B cell (primary cell): ENCODE measurements at regions not wholly inside any gene's neighbourhood (a gene's known extent, or its start where the extent isn't known, plus 50 kb on each side); places are given as distances from the start of the nearest gene placed in this dataset.

Source experiments
- ATAC-seq: fragments of 200-7000 bp; cut with Tn5 transposase; one replicate; pipeline ENCODE4 v1.10.0; 2021; ENCODE audit warnings: low read depth, mild to moderate bottlenecking, moderate number of reproducible peaks, moderate library complexity
- CTCF ChIA-PET: fragments of 350-600 bp; sonication (Branson Sonifier 250); formaldehyde crosslinking; loops from one replicate; lab custom pipeline; 2021; ENCODE audit warnings: antibody characterized with exemption, inconsistent platforms; lab: Charles Lee
- POLR2A ChIA-PET: fragments of 350-600 bp; sonication (Branson Sonifier 250); formaldehyde crosslinking; loops from one replicate; lab custom pipeline; 2021; ENCODE audit warnings: antibody characterized with exemption; lab: Charles Lee
- DNase-seq: peaks from one replicate; pipeline ENCODE4 v3.0.0; 2013
- H2AFZ ChIP-seq: 2 replicates; pipeline ENCODE4 v1.6.1; 2012; ENCODE audit warnings: mild to moderate bottlenecking, low read depth, low read length; ENCODE audit not compliant: insufficient read depth, poor library complexity, severe bottlenecking
- H3K27ac ChIP-seq, 2 donors: 1 replicate in 1 of 2; 2 replicates in 1 of 2; pipeline ENCODE4 v1.5.1; 2012 to 2013; ENCODE audit warnings: low read length in 2 of 2, mild to moderate bottlenecking in 2 of 2, moderate library complexity in 1 of 2
- H3K27me3 ChIP-seq, 4 experiments: fragments of 200-600 bp in 1 of 4; sonication (generic) in 1 of 4; replicated peaks in 1 of 4; 1 replicate in 2 of 4; 2 replicates in 2 of 4; pipeline versions ENCODE4 v1.6.1 to v1.7.0; 2013 to 2016; ENCODE audit warnings: low read length in 3 of 4, mild to moderate bottlenecking in 2 of 4, mixed read lengths in 1 of 4, moderate library complexity in 1 of 4; ENCODE audit not compliant: insufficient read depth in 4 of 4, control insufficient read depth in 3 of 4; ENCODE audit errors: control extremely low read depth in 1 of 4
- H3K36me3 ChIP-seq, 2 experiments: replicated peaks in 1 of 2; 1 replicate in 1 of 2; 2 replicates in 1 of 2; pipeline versions ENCODE4 v1.6.1 to v1.7.1; 2013; ENCODE audit warnings: low read length in 1 of 2; ENCODE audit not compliant: insufficient read depth in 2 of 2, control insufficient read depth in 1 of 2; ENCODE audit errors: control extremely low read depth in 1 of 2, extremely low read depth in 1 of 2
- H3K4me1 ChIP-seq, 2 donors: fragments of 200-600 bp in 1 of 2; sonication (generic) in 1 of 2; 1 replicate in 1 of 2; 2 replicates in 1 of 2; pipeline versions ENCODE4 v1.5.1 to v1.6.1; 2013 to 2017; ENCODE audit warnings: low read length in 2 of 2; ENCODE audit not compliant: control insufficient read depth in 2 of 2, insufficient read depth in 2 of 2
- H3K4me2 ChIP-seq: replicated peaks from 2 replicates; pipeline ENCODE3; 2012; ENCODE audit warnings: mild to moderate bottlenecking, low read depth, low read length; ENCODE audit not compliant: poor library complexity, severe bottlenecking
- H3K4me3 ChIP-seq, 5 experiments: fragments of 200-600 bp in 1 of 5; sonication (generic) in 1 of 5; 1 replicate in 3 of 5; 2 replicates in 2 of 5; pipeline versions ENCODE4 v1.5.1 to v1.7.0; 2011 to 2016; ENCODE audit warnings: low read length in 4 of 5, mild to moderate bottlenecking in 4 of 5, low read depth in 2 of 5, control low read depth in 1 of 5, moderate library complexity in 1 of 5; ENCODE audit not compliant: insufficient read depth in 1 of 5; ENCODE audit errors: control extremely low read depth in 1 of 5, extremely low read depth in 1 of 5
- H3K79me2 ChIP-seq: fragments of 200-600 bp; sonication (generic); one replicate; pipeline ENCODE4 v1.6.0; 2016; ENCODE audit warnings: low read length; ENCODE audit not compliant: control insufficient read depth, insufficient read depth
- H3K9ac ChIP-seq: fragments of 200-600 bp; sonication (generic); 2 replicates; pipeline ENCODE4 v1.6.1; 2017; ENCODE audit warnings: mild to moderate bottlenecking, low read length, moderate library complexity
- H3K9me3 ChIP-seq, 3 donors: one replicate each; pipeline versions ENCODE4 v1.6.1 to v1.7.1; 2013; ENCODE audit warnings: low read length in 2 of 3; ENCODE audit not compliant: control insufficient read depth in 2 of 3, insufficient read depth in 1 of 3; ENCODE audit errors: control extremely low read depth in 1 of 3
- H4K20me1 ChIP-seq: 2 replicates; pipeline ENCODE4 v1.6.0; 2012; ENCODE audit warnings: mild to moderate bottlenecking, low read length; ENCODE audit not compliant: insufficient read depth, control insufficient read depth, poor library complexity, severe bottlenecking
- H3K27ac Mint-ChIP-seq: one replicate; pipeline ENCODE4 v1.8.0; 2021; ENCODE audit warnings: mixed read lengths
- H3K27me3 Mint-ChIP-seq: one replicate; pipeline ENCODE4 v1.8.0; 2021; ENCODE audit warnings: mixed read lengths
- H3K4me1 Mint-ChIP-seq: one replicate; pipeline ENCODE4 v1.8.0; 2021; ENCODE audit warnings: mixed read lengths
- H3K4me3 Mint-ChIP-seq: one replicate; pipeline ENCODE4 v1.8.0; 2021; ENCODE audit warnings: mixed read lengths
- H3K9me3 Mint-ChIP-seq: one replicate; pipeline ENCODE4 v1.8.0; 2022; ENCODE audit warnings: mixed read lengths; ENCODE audit not compliant: insufficient read depth
- EZH2 ChIP-seq: IDR thresholded peaks from 2 replicates; pipeline ENCODE4 v1.6.1; 2012; ENCODE audit warnings: borderline replicate concordance, low read depth, mild to moderate bottlenecking, moderate library complexity, low read length; ENCODE audit not compliant: insufficient read depth, poor library complexity, severe bottlenecking
- WGBS: methylation state at CpG from one replicate; pipeline ENCODE4 v1.1.5; 2013; ENCODE audit warnings: missing lambda C conversion rate; ENCODE audit not compliant: insufficient coverage; 5-methylcytosine and 5-hydroxymethylcytosine counted together
- intact Hi-C: fragments of 100-400 bp; cut with micrococcal nuclease; formaldehyde crosslinking; loops from one replicate; pipeline ENCODE4 v1.10.0; 2022
- TF ChIP-seq, protein P1 (sequence below): fragments of 200-600 bp; IDR thresholded peaks from one replicate; pipeline ENCODE4 v1.8.0; 2022; ENCODE audit warnings: antibody characterized with exemption, mild to moderate bottlenecking

DNA sequence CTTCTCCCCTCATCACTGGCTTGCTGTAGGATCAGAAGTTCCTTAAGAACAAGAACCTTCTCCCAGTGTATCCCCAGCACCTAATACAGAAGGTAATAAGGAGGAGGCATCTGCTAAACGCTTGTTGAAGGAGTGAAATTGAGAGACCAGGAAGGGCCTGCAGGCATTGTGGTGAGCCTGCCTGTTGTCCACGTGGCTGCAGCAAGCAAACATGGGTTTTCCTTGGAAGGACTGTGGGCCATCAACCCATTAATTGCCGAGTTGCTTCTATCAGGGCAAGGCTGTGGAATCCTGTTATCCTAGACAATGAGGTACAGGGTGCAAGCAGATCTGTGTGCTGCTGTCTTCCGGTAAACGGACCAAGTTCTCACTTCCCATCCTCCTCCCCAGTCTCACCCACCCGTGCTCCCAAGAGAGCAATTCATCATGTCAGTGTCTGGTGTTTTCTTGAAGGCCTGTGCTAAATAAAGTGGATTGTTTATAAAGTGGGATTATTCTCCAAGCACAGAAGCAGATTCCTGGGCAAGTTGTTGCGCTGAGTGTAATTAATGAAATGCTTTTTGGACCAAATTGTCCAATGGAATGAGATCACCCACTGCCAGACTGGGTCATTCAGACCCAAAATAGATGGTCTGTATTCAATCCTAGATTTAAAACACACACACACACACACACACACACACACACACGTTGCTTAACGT is 164.6 kb upstream of the CDYL start:
- 61% methylated on average over 3 of the region's 9 CpGs for WGBS
- DNase-seq, result no peak
- ChIA-PET CTCF (no interaction called here), POLR2A (no interaction called here)
- Histone ChIP-seq H3K27me3 (no peaks in the 10 kb centered on the region), H3K9me3 (peaks cover 0 to 3% (median 0%) of the 10 kb centered on the region in 3 donors), H2AFZ (no peak overlapping the region), H3K27ac (no peak overlapping the region), H3K4me2 (no peak overlapping the region), H4K20me1 (no peaks in the 10 kb centered on the region), H3K4me3 (no peak overlapping the region), H3K79me2 (no peaks in the 10 kb centered on the region), H3K36me3 (no peaks in the 10 kb centered on the region), H3K9ac (no peak overlapping the region), H3K4me1 (peaks cover 0 to 3% of the 10 kb centered on the region in 2 donors)
- Mint-ChIP-seq H3K4me3 (no peak overlapping the region), H3K27me3 (peaks cover 39% of the 10 kb centered on the region), H3K4me1 (peaks cover 13% of the 10 kb centered on the region), H3K27ac (no peak overlapping the region), H3K9me3 (no peaks in the 10 kb centered on the region)
- no peak for ATAC-seq
- TF ChIP-seq EZH2, result no peak
- TF ChIP-seq, protein P1, sequence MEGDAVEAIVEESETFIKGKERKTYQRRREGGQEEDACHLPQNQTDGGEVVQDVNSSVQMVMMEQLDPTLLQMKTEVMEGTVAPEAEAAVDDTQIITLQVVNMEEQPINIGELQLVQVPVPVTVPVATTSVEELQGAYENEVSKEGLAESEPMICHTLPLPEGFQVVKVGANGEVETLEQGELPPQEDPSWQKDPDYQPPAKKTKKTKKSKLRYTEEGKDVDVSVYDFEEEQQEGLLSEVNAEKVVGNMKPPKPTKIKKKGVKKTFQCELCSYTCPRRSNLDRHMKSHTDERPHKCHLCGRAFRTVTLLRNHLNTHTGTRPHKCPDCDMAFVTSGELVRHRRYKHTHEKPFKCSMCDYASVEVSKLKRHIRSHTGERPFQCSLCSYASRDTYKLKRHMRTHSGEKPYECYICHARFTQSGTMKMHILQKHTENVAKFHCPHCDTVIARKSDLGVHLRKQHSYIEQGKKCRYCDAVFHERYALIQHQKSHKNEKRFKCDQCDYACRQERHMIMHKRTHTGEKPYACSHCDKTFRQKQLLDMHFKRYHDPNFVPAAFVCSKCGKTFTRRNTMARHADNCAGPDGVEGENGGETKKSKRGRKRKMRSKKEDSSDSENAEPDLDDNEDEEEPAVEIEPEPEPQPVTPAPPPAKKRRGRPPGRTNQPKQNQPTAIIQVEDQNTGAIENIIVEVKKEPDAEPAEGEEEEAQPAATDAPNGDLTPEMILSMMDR, result no peak
- intact Hi-C loops, result no loop called here

DNA sequence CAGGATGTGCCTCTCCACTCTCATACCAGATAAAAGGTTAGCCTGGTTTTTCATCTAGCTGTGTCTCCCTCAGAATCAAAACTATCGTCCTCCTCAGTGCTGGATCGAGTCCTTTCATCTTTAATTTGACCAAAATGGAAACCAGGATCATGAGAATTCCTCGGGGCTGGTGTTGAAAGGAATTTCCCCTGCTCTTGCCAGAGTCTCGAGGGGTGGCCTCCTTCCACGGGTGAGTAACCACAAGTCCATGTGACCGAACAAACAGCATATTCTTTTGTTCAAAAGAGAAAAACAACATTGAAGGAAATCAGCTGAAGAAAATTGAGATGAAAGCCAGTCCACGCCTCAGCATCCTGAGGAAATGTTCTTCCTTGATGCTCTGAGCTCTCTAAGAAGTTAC is 165.9 kb upstream of the CDYL start:
- no peak overlapping the region for H3K4me2 ChIP-seq
- DNase-seq, result no peak
- 17% methylated on average over 5 of the region's 7 CpGs for WGBS
- no peaks in the 10 kb centered on the region for H3K79me2 ChIP-seq
- H3K9ac ChIP-seq, result no peak overlapping the region
- ChIA-PET CTCF (no interaction called here), POLR2A (no interaction called here)
- no peaks in the 10 kb centered on the region for H3K27me3 ChIP-seq
- peak overlapping the region; percentile 21 for H2AFZ ChIP-seq
- no peak overlapping the region for H3K4me3 ChIP-seq
- Mint-ChIP-seq H3K4me3 (no peak overlapping the region), H3K27ac (no peak overlapping the region), H3K27me3 (peaks cover 37% of the 10 kb centered on the region), H3K4me1 (peaks cover 13% of the 10 kb centered on the region), H3K9me3 (no peaks in the 10 kb centered on the region)
- TF ChIP-seq EZH2, result no peak
- TF ChIP-seq, protein P1, result no peak
- intact Hi-C loops, result no loop called here
- no peak overlapping the region for H3K27ac ChIP-seq
- H3K9me3 ChIP-seq, result peaks cover 0 to 3% (median 0%) of the 10 kb centered on the region in 3 donors
- H3K36me3 ChIP-seq, result no peaks in the 10 kb centered on the region
- no peak for ATAC-seq
- peaks cover 0 to 3% of the 10 kb centered on the region in 2 donors for H3K4me1 ChIP-seq
- no peaks in the 10 kb centered on the region for H4K20me1 ChIP-seq
